RWPE1 (cell line): ENCODE measurements at regions not wholly inside any gene's neighbourhood (a gene's known extent, or its start where the extent isn't known, plus 50 kb on each side); places are given as distances from the start of the nearest gene placed in this dataset.

ENCODE experiments used
- CTCF ChIA-PET: fragments of 350-600 bp; sonication (Branson Sonifier 250); formaldehyde crosslinking; extraction: SDS; loops from one replicate; lab custom pipeline; 2021; lab: Yijun Ruan, JAX
- POLR2A ChIA-PET: fragments of 400-600 bp; formaldehyde crosslinking; extraction: SDS; loops from one replicate; lab custom pipeline; 2020; ENCODE audit warnings: antibody characterized with exemption; ENCODE audit not compliant: low non-redundant PET; lab: Yijun Ruan, JAX
- DNase-seq: peaks from one replicate; pipeline ENCODE4 v3.0.0; 2012; ENCODE audit warnings: low spot score
- H3K27ac ChIP-seq: fragments of 450-650 bp; 2 replicates; pipeline ENCODE4 v1.5.1; 2017
- CTCF ChIP-seq: fragments of 450-650 bp; conservative IDR thresholded peaks from 2 replicates; pipeline ENCODE4 v1.5.1; 2017; ENCODE audit warnings: low read depth, mild to moderate bottlenecking

DNA sequence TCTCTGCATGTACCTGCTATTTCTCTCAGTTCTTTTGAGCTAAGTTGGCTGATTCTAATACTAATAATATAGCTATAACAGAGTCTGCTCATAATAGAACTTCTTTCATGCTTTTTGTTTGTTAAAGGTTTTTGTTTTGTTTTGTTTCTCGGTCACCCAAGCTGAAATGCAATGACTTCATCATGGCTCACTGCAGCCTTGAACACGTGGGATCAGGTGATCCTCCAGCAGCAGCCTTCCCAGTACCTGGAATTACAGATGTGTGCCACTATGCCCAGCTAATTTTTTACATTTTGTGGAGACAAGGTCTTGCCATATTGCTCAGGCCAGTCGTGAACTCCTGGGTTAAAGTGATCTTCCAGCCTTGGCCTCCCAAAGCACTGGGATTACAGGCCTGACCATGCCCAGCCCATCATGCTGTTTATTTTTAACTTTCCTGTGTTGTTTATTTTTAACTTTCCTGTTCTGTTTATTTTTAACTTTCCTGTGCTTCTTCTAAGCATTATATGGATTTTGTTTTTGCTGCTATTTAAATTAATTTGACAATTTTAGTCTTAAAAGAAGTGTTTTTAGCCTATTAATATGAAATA lies 763.8 kb upstream of the CDH7 start:
- ChIA-PET CTCF (no interaction called here), POLR2A (no interaction called here)

GRCh38 chr18:64983497-64984238 lies 767.1 kb upstream of the CDH7 start:
- ChIA-PET POLR2A (no interaction called here), CTCF (no interaction called here)
- no peak overlapping the region for H3K27ac ChIP-seq
- no peak for TF ChIP-seq CTCF
- no peak for DNase-seq

More for the DNA sequence above, 763.8 kb upstream of the CDH7 start:
- no peak overlapping the region for H3K27ac ChIP-seq
- DNase-seq: no peak
- TF ChIP-seq CTCF: no peak

GRCh38 chr18:64982414-64983055 lies 768.3 kb upstream of the CDH7 start:
- no peak for TF ChIP-seq CTCF
- DNase-seq: no peak
- ChIA-PET CTCF (no interaction called here), POLR2A (no interaction called here)
- H3K27ac ChIP-seq: no peak overlapping the region

DNA sequence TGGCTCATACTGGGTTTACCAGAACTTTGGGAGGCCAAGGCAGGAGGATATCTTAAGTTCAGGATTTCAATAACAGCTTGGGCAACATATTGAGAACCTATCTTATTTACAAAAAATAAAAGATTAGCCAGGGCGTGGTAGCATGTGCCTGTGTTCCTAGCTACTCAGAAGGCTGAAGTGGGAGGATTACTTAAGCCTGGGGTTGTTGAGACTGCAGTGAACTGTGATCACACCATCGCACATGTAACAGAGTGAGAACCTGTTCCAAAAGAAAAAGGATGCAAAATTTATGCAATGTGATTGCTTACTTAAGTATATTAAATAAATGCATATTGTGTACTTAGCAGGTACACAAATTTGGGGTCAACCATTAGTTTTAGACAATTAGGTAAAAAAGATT lies 768.9 kb upstream of the CDH7 start:
- no peak overlapping the region for H3K27ac ChIP-seq
- no peak for DNase-seq
- ChIA-PET CTCF (no interaction called here), POLR2A (no interaction called here)
- no peak for TF ChIP-seq CTCF

DNA sequence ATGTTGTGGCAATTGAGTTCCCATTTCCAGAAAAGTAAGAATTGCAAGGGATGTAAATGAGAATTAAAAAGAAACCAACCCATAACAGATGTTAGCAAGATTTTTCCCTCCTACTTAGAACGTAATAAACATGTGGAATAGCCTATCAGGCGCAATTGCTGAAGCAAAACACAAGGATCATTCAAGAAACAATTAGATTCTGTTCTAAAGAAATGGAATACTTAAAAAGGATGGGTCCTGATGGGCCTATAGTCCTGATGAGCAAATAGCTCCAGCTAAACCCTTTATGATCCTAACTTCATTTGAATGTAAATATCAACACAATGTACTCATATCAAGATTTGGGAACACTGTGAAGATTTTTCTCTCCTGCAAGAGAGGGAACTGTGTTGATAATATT lies 771.0 kb upstream of the CDH7 start:
- CTCF ChIA-PET: no interaction called here
- no peak for DNase-seq
- TF ChIP-seq CTCF: no peak
- no peak overlapping the region for H3K27ac ChIP-seq
- POLR2A ChIA-PET: no interaction called here

DNA sequence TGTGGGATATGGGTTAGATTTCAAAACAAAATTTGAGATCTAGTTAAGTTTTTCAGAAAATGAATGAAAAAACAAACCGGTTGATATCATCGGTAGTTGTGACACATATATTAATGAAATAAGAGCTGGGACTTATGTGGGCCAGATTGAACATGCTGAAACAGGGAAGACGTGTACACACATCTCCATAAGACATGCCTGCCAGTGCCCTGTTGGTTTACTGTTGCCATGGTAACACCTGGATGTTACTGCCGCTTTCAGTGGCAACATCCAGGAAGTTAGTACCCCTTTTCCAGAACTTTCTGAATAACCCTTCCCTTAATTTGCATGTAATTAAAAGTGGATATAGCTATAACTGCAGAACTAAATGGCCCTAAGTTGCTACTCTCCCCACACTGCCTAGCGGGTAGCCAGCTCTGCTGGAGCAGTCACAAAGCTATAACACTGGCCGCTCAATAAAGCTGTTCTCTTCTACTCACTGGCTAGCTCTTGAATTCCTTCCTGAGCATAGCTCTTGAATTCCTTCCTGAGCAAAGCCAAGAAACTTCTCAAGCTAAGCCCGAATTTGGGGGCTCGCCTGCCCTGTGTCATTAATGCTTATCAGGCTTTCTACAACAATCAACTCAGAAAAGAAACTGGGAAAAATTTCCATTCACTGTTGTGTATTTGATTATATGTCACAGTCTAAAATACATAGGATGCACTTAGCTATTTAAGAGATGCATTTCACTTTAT lies 776.3 kb upstream of the CDH7 start:
- ChIA-PET CTCF (no interaction called here), POLR2A (no interaction called here)
- DNase-seq: no peak
- H3K27ac ChIP-seq: no peak overlapping the region
- no peak for TF ChIP-seq CTCF
